Putamen (tissue), 1 donor: ENCODE measurements at regions not wholly inside any gene's neighbourhood (a gene's known extent, or its start where the extent isn't known, plus 50 kb on each side); places are given as distances from the start of the nearest gene placed in this dataset.
"Not testable (repeated sequence)": the region's sequence is repeated elsewhere in the genome, so short reads cannot be mapped to it uniquely, and the experiment has no call there.

Experiments
- DNase-seq: peaks from one replicate; pipeline ENCODE4 v3.0.0-alpha.2; 2016; ENCODE audit warnings: low spot score

DNA sequence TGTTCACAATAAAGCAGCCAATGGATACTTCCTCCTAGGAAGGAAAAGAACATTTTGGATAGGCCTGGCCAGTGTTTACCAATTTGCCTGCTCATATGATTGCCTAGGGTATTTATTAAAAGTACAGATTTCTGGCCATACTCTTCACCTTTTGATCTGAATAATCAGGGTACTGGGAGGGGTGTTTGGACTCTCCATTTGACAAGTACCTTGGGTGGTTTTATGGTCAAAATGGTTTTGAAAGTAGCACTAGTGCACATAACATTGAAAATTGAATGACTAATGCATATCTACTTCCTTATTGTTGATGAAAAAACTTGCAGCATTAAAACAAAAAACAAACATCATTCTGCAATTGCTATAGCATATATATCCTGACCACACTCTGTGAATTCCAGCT lies 333.3 kb upstream of the CDH2 start:
- no peak for DNase-seq

DNA sequence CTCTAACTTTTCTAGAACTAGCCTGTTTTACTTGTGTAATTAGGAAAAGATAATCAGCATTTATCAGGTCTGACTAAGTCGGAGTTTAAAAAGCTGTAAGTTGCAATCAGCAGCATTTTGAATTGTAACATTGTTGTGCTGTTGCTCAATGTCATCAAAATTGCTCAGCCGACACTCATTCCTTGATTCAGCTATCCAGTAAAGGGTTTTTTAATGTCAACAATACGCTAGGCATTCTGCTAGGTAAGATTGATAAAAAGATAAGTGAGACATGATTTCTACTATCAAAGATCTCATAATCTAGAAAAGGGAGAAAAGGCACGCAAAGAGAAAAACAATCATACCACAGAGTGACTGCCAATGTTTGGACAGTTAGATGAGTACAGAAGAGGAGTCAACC lies 327.1 kb upstream of the CDH2 start:
- DNase-seq: no peak

GRCh38 chr18:28494151-28494550 lies 317.2 kb upstream of the CDH2 start:
- no peak for DNase-seq

GRCh38 chr18:28485918-28486317 lies 309.0 kb upstream of the CDH2 start:
- no peak for DNase-seq

- DNase-seq: no peak
Measured at GRCh38 chr18:28485210-28485801, 308.4 kb upstream of the CDH2 start.

- no peak for DNase-seq
Measured at GRCh38 chr18:28478531-28478930, 301.6 kb upstream of the CDH2 start.

- DNase-seq: no peak
Measured at GRCh38 chr18:28476302-28476701, 299.4 kb upstream of the CDH2 start.

DNA sequence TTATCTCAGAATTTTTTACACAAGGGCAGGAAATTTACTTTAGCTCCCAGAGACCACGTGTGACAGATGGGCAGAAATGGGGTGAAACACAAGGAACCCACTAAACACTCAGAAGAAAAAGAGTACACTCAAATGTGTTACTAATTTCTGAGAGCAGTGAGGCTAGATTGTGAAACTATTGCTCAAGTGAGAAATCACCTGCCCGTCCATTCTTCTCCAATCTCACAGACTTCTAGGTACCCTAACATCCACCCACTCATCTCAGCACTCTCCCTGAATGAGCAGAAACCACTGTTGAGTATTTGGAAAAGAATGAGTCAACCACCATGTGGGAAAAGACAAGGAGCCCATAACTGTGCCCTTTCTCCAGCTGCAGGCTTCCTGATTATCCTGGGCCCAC lies 293.0 kb upstream of the CDH2 start:
- DNase-seq: no peak

GRCh38 chr18:28468901-28469300 lies 292.0 kb upstream of the CDH2 start:
- DNase-seq: no peak

DNA sequence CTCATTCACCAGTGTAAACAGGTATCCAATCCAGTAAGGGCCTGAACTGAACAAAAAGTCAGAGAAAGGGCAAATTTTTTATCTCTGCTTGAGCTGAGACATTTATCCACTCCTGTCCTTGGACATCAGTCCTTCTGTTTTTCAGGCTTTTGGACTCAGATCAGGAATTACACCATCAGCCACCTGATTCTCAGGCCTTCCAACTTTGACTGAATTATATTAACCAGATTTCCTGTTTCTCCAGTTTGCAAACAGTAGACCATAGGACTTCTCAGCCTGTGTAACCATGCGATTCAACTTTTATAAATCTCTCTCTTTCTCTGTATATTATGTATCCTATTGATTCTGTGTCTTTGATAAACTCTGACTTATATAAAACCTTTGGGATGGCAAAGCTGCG lies 289.3 kb upstream of the CDH2 start:
- DNase-seq: no peak

DNA sequence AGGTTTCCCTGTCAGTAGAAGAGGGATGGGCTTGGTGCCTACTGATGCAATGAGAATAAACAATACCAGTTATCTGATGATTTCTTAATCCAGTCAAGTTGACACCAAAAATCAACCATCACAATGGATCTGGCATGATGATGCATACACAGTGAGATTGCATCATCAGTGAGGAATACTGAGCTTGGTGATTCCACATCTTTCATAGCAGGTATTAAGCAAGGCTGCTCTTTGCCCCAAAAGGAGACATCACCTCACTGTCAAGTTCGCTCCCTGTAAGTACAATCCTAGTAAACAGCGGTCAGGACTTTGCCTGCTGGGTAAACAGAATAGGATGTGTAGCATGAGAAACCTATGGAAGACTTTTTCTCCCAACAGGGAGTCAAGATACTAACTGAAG lies 282.7 kb upstream of the CDH2 start:
- no peak for DNase-seq

- DNase-seq: no peak
Measured at GRCh38 chr18:28458751-28459150, 281.8 kb upstream of the CDH2 start.

GRCh38 chr18:28457784-28458183 lies 280.9 kb upstream of the CDH2 start:
- DNase-seq: no peak

DNA sequence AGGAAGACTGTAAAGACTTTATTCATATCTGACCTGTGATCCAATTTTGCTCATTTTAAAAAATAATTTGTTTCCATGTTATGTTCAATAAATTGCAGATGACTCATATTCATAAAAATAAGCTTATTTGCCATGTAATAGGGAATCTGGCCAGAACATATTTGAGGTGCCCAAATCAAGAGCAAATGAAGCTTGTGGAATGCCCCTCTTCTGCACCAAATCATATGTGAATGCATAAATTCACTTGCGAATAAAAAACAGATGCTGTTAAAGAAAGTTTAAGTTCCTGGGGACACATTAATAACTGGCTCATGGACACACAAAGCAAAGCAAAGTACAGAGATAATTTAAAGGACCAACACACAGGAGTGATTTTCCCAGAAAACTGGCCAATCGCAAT lies 279.0 kb upstream of the CDH2 start:
- DNase-seq: no peak

GRCh38 chr18:28439870-28440269 lies 262.9 kb upstream of the CDH2 start:
- no peak for DNase-seq

GRCh38 chr18:28438381-28438780 lies 261.5 kb upstream of the CDH2 start:
- DNase-seq: no peak

GRCh38 chr18:28432339-28432738 lies 255.4 kb upstream of the CDH2 start:
- DNase-seq: no peak

- no peak for DNase-seq
Measured at GRCh38 chr18:28425886-28426285, 249.0 kb upstream of the CDH2 start.

DNA sequence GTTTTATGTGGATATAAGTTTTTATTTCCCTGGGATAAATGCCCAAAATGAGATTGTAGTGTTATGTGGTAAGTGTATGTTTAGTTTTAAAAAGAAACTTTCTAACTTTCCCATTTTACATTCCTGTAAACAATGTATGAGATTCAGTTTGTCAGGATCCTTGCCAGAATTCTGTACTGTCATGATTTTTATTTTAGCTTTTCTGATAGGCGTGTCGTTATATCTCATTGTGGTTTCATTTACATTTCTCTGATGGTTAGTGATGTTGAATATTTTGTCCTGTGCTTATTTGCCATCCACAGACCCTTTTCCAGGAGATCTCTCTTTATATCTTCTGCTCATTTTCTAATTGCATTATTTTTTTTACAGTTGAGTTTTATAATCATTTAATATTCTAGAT lies 245.6 kb upstream of the CDH2 start:
- DNase-seq: no peak

GRCh38 chr18:28421950-28422349 lies 245.0 kb upstream of the CDH2 start:
- not testable (repeated sequence) for DNase-seq

GRCh38 chr18:28412521-28412920 lies 235.6 kb upstream of the CDH2 start:
- no peak for DNase-seq

DNA sequence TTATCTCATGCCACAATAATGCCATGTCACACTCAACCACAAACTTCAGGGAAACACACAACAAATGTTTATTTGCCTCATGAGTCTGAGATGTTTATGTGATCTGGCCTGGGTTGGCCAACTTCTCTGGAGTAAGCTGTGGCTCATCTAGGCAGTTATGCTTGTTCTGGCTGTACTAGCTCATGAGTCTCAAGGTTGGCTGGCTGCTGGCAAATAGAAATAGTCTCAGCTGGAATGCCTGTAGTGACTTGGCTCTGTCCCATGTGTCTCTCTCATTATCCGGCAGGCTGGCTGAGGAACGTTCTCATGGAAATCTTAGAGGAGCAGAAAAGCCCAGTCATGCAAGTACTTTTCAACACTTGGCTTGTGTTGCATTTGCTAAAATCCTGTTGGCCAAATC lies 234.9 kb upstream of the CDH2 start:
- no peak for DNase-seq

DNA sequence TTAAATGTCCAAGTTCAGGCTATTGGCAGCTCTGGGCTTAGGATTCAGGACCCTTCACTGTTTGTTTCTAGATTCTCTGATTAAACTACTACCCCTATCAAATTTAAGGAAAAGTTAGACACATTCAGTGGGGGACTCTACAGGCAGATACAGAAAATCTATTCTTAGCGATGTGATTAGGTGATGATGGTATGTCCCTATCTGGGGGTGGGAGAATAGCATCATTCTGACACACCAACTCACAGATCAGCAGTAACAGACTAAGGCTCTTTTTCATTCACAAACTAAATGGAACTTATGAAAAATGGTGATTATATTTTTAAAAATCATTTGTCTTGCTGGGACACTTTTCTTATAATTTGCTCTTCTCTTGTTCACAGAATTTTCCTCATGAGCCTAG lies 232.9 kb upstream of the CDH2 start:
- DNase-seq: no peak

GRCh38 chr18:28408528-28408927 lies 231.6 kb upstream of the CDH2 start:
- no peak for DNase-seq

DNA sequence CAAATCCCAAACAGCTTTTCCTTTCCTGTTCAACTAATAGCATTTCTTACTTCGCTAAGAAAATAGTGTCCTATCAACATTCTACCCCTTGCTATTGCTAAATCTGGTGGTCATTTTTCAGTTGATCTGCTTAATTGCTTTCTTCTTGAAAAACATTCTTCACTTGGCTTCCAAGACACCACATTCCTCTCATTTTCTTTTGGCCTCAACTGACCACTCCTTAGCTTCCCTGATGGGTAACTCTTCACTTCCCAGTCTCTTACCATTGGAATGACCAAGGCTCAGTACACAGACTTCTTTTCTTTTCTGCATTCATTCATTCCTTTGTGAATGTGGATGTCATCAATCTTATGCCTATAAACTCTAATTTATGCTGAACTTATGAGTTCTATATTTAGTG lies 230.8 kb upstream of the CDH2 start:
- no peak for DNase-seq
